GM23248 (cell line): ENCODE measurements at regions not wholly inside any gene's neighbourhood (a gene's known extent, or its start where the extent isn't known, plus 50 kb on each side); places are given as distances from the start of the nearest gene placed in this dataset.

Experiments
- DNase-seq: peaks from one replicate; pipeline ENCODE4 v3.0.0-alpha.2; 2015
- H2AFZ ChIP-seq: fragments of 200-600 bp; sonication (generic); 2 replicates; pipeline ENCODE4 v1.6.1; 2016; ENCODE audit warnings: antibody characterized with exemption
- H3F3A ChIP-seq: fragments of 200-600 bp; sonication (generic); 2 replicates; pipeline ENCODE4 v1.6.1; 2016; ENCODE audit warnings: mild to moderate bottlenecking, antibody characterized with exemption, mixed run types; ENCODE audit not compliant: insufficient read depth
- H3K27ac ChIP-seq: fragments of 200-600 bp; sonication (generic); 2 replicates; pipeline ENCODE4 v1.5.1; 2016; ENCODE audit warnings: mild to moderate bottlenecking
- H3K27me3 ChIP-seq: fragments of 200-600 bp; sonication (generic); replicated peaks from 2 replicates; pipeline ENCODE4 v1.6.1; 2016; ENCODE audit warnings: mild to moderate bottlenecking; ENCODE audit not compliant: insufficient read depth
- H3K36me3 ChIP-seq: fragments of 200-600 bp; sonication (generic); 2 replicates; pipeline ENCODE4 v1.6.1; 2016; ENCODE audit warnings: low read depth, mild to moderate bottlenecking
- H3K4me1 ChIP-seq: fragments of 200-600 bp; sonication (generic); 2 replicates; pipeline ENCODE4 v1.6.1; 2016; ENCODE audit warnings: mild to moderate bottlenecking; ENCODE audit not compliant: insufficient read depth
- H3K4me2 ChIP-seq: fragments of 200-600 bp; sonication (generic); one replicate; pipeline ENCODE4 v1.6.1; 2016; ENCODE audit warnings: mild to moderate bottlenecking; ENCODE audit not compliant: unreplicated experiment
- H3K4me3 ChIP-seq: fragments of 200-600 bp; sonication (generic); 2 replicates; pipeline ENCODE4 v1.5.1; 2016; ENCODE audit warnings: mild to moderate bottlenecking
- H3K79me2 ChIP-seq: fragments of 200-600 bp; sonication (generic); 2 replicates; pipeline ENCODE4 v1.6.1; 2016; ENCODE audit warnings: mild to moderate bottlenecking; ENCODE audit not compliant: insufficient read depth
- H3K9ac ChIP-seq: fragments of 200-600 bp; sonication (generic); 2 replicates; pipeline ENCODE4 v1.6.1; 2016; ENCODE audit warnings: mild to moderate bottlenecking
- H3K9me2 ChIP-seq: fragments of 200-600 bp; sonication (generic); 2 replicates; pipeline ENCODE4 v1.6.1; 2016; ENCODE audit warnings: mixed run types, mild to moderate bottlenecking, moderate library complexity; ENCODE audit not compliant: insufficient read depth
- H3K9me3 ChIP-seq: fragments of 200-600 bp; sonication (generic); one replicate; pipeline ENCODE4 v1.6.1; 2017; ENCODE audit warnings: low read depth
- H4K20me1 ChIP-seq: fragments of 200-600 bp; sonication (generic); 2 replicates; pipeline ENCODE4 v1.6.0; 2016; ENCODE audit not compliant: insufficient read depth
- EZH2 ChIP-seq: fragments of 200-600 bp; sonication (generic); IDR thresholded peaks from 2 replicates; pipeline ENCODE4 v1.6.1; 2018; ENCODE audit warnings: antibody characterized with exemption, mild to moderate bottlenecking; ENCODE audit not compliant: insufficient read depth, poor library complexity, severe bottlenecking
- EZH2phosphoT487 ChIP-seq: fragments of 200-600 bp; sonication (generic); IDR thresholded peaks from 2 replicates; pipeline ENCODE4 v1.6.1; 2018; ENCODE audit warnings: antibody characterized with exemption, moderate library complexity, mild to moderate bottlenecking, low read depth; ENCODE audit not compliant: insufficient read depth
- whole genome bisulfite sequencing, 2 experiments: methylation state at CpG; one replicate each; pipeline ENCODE4 v1.1.6; 2015 to 2017; ENCODE audit warnings: low lambda C conversion rate in 2 of 2, low coverage in 1 of 2; ENCODE audit errors: missing lambda C conversion rate in 2 of 2; 5-methylcytosine and 5-hydroxymethylcytosine counted together
- in situ Hi-C: fragments of 300-500 bp; cut with MboI; formaldehyde crosslinking; loops from 2 replicates; pipeline ENCODE4 v1.15.0; 2020

GRCh38 chr6:54588176-54588575, 258.4 kb upstream of the FAM83B start:
- in situ Hi-C loops: no loop called here
- DNase-seq: no peak
- Histone ChIP-seq H2AFZ (no peak overlapping the region), H3K9me3 (no peaks in the 10 kb centered on the region), H3K79me2 (no peaks in the 10 kb centered on the region), H3K9ac (no peak overlapping the region), H3K27me3 (no peaks in the 10 kb centered on the region), H3K9me2 (no peaks in the 10 kb centered on the region; the same call in 1 of the 2 replicates), H3K4me1 (peaks cover 15% of the 10 kb centered on the region), H3K27ac (no peak overlapping the region), H4K20me1 (no peaks in the 10 kb centered on the region), H3F3A (0 out of 2 replicates have a peak, but pooled peaks cover 5% of the 10 kb centered on the region), H3K4me3 (no peak overlapping the region), H3K36me3 (no peaks in the 10 kb centered on the region), H3K4me2 (no peak overlapping the region)
- TF ChIP-seq EZH2phosphoT487: no peak
- no peak for TF ChIP-seq EZH2
- 65 to 75% methylated on average over 1 of the region's 1 CpG for WGBS, 2 experiments

- no peak for TF ChIP-seq EZH2
- no peak for TF ChIP-seq EZH2phosphoT487
- no peaks in the 10 kb centered on the region for H3K27me3 ChIP-seq
- H3K9me2 ChIP-seq: no peaks in the 10 kb centered on the region
- no peaks in the 10 kb centered on the region for H3F3A ChIP-seq
- H3K79me2 ChIP-seq: no peaks in the 10 kb centered on the region
- H2AFZ ChIP-seq: 0 out of 2 replicates have a peak overlapping the region, but pooled peaks have one; percentile 42
- H3K4me2 ChIP-seq: no peak overlapping the region
- H3K36me3 ChIP-seq: no peaks in the 10 kb centered on the region
- 72 to 76% methylated on average over 3 of the region's 3 CpGs for WGBS, 2 experiments
- H3K4me3 ChIP-seq: no peak overlapping the region
- no peak overlapping the region for H3K9ac ChIP-seq
- H3K9me3 ChIP-seq: no peaks in the 10 kb centered on the region
- peak; percentile 40 for DNase-seq
- H3K27ac ChIP-seq: peak overlapping the region; percentile 9; the same call in 1 of the 2 replicates
- H4K20me1 ChIP-seq: no peaks in the 10 kb centered on the region
- in situ Hi-C loops: no loop called here
- peaks cover 9% of the 10 kb centered on the region for H3K4me1 ChIP-seq
Measured at GRCh38 chr6:54595844-54596243, 250.7 kb upstream of the FAM83B start.

- H3K27me3 ChIP-seq: no peaks in the 10 kb centered on the region
- H3K27ac ChIP-seq: no peak overlapping the region
- H3K4me3 ChIP-seq: no peak overlapping the region
- no peaks in the 10 kb centered on the region for H3F3A ChIP-seq
- no peak for TF ChIP-seq EZH2
- no peak for TF ChIP-seq EZH2phosphoT487
- in situ Hi-C loops: no loop called here
- H3K4me1 ChIP-seq: peaks cover 9% of the 10 kb centered on the region
- H3K4me2 ChIP-seq: no peak overlapping the region
- DNase-seq: peak; percentile 14
- H3K9me3 ChIP-seq: no peaks in the 10 kb centered on the region
- no peaks in the 10 kb centered on the region for H3K79me2 ChIP-seq
- H2AFZ ChIP-seq: no peak overlapping the region
- WGBS, 2 experiments: 71 to 76% methylated on average over 5 of the region's 5 CpGs
- H3K36me3 ChIP-seq: no peaks in the 10 kb centered on the region
- H4K20me1 ChIP-seq: no peaks in the 10 kb centered on the region
- H3K9ac ChIP-seq: no peak overlapping the region
- no peaks in the 10 kb centered on the region for H3K9me2 ChIP-seq
Measured at GRCh38 chr6:54598787-54599313, 247.7 kb upstream of the FAM83B start.

- H3F3A ChIP-seq: no peaks in the 10 kb centered on the region
- no peaks in the 10 kb centered on the region for H3K4me1 ChIP-seq
- no peaks in the 10 kb centered on the region for H3K36me3 ChIP-seq
- no peak overlapping the region for H3K4me3 ChIP-seq
- H3K4me2 ChIP-seq: no peak overlapping the region
- in situ Hi-C loops: no loop called here
- H3K9me2 ChIP-seq: no peaks in the 10 kb centered on the region
- no peak for DNase-seq
- no peak for TF ChIP-seq EZH2
- no peak for TF ChIP-seq EZH2phosphoT487
- H3K27ac ChIP-seq: no peak overlapping the region
- no peaks in the 10 kb centered on the region for H3K9me3 ChIP-seq
- no peaks in the 10 kb centered on the region for H3K27me3 ChIP-seq
- WGBS, 2 experiments: 28 to 30% methylated on average over 3 of the region's 3 CpGs
- no peaks in the 10 kb centered on the region for H4K20me1 ChIP-seq
- no peak overlapping the region for H2AFZ ChIP-seq
- no peak overlapping the region for H3K9ac ChIP-seq
- no peaks in the 10 kb centered on the region for H3K79me2 ChIP-seq
Measured at GRCh38 chr6:54601600-54602300, 244.8 kb upstream of the FAM83B start.
